BE2C (cell line): ENCODE measurements at regions not wholly inside any gene's neighbourhood (a gene's known extent, or its start where the extent isn't known, plus 50 kb on each side); places are given as distances from the start of the nearest gene placed in this dataset.

Source experiments
- DNase-seq: peaks from one replicate; pipeline ENCODE4 v3.0.0-alpha.2; 2020
- H3K27me3 ChIP-seq: fragments of 250-450 bp; sonication (Bioruptor Pico); 2 replicates; pipeline ENCODE4 v1.5.1; 2020; ENCODE audit warnings: mild to moderate bottlenecking
- H3K36me3 ChIP-seq: fragments of 250-450 bp; sonication (Bioruptor Pico); 2 replicates; pipeline ENCODE4 v1.5.1; 2020; ENCODE audit warnings: mild to moderate bottlenecking
- H3K4me1 ChIP-seq: fragments of 250-450 bp; sonication (Bioruptor Pico); 2 replicates; pipeline ENCODE4 v1.5.1; 2020
- H3K4me3 ChIP-seq: 2 replicates; pipeline ENCODE4 v1.5.1; 2011; ENCODE audit warnings: low read depth, low read length
- H3K9me3 ChIP-seq: fragments of 250-450 bp; sonication (Bioruptor Pico); 2 replicates; pipeline ENCODE4 v1.5.1; 2020
- TF ChIP-seq, protein P1 (sequence below): IDR thresholded peaks from 2 replicates; pipeline ENCODE4 v1.5.1; 2012; ENCODE audit warnings: mild to moderate bottlenecking, low read depth, low read length

DNA sequence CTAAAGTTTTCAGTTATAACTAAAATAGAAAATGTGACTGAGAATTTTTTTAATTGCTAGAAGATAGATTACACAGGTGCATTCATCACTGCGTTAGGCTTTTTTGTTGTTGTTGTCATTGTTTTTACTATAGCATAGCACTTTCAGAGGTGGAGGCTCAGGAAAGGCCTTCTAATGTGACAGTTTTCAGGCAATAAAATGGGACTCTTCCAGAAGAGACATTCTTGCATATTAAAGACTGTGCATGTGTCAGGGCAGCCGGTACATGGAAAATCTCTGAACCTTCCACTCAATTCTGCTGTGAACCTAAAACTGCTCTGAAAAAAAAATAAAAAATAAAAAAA is 175.2 kb downstream of the METTL4 start:
- Histone ChIP-seq H3K4me1 (no peaks in the 10 kb centered on the region), H3K27me3 (no peaks in the 10 kb centered on the region), H3K4me3 (no peak overlapping the region), H3K36me3 (no peaks in the 10 kb centered on the region), H3K9me3 (no peaks in the 10 kb centered on the region)
- TF ChIP-seq, protein P1, sequence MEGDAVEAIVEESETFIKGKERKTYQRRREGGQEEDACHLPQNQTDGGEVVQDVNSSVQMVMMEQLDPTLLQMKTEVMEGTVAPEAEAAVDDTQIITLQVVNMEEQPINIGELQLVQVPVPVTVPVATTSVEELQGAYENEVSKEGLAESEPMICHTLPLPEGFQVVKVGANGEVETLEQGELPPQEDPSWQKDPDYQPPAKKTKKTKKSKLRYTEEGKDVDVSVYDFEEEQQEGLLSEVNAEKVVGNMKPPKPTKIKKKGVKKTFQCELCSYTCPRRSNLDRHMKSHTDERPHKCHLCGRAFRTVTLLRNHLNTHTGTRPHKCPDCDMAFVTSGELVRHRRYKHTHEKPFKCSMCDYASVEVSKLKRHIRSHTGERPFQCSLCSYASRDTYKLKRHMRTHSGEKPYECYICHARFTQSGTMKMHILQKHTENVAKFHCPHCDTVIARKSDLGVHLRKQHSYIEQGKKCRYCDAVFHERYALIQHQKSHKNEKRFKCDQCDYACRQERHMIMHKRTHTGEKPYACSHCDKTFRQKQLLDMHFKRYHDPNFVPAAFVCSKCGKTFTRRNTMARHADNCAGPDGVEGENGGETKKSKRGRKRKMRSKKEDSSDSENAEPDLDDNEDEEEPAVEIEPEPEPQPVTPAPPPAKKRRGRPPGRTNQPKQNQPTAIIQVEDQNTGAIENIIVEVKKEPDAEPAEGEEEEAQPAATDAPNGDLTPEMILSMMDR = no peak
- DNase-seq = no peak

DNA sequence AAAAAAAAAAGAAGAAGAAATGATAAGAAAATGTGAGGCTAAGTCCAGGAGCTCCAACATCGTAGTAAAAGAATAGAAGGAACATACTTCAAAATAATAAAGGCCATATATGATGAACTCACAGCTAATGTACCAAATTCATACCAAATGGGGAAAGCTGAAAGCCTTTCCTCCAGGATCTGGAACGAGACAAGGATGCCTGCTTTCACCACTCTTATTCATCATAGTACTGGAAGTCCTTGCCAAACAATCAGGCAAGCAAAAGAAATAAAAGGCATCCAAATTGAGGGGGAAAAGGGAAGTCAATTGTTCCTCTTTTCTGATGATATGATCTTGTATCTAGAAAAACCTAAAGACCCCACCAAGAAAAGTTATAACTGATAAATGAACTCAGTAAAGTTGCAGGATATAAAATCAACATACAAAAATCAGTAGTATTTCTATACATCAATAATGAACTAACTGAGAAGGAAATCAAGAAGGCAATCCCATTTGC is 170.6 kb downstream of the METTL4 start:
- TF ChIP-seq, protein P1 = no peak
- no peaks in the 10 kb centered on the region for H3K4me1 ChIP-seq
- no peaks in the 10 kb centered on the region for H3K27me3 ChIP-seq
- no peaks in the 10 kb centered on the region for H3K36me3 ChIP-seq
- no peak overlapping the region for H3K4me3 ChIP-seq
- no peaks in the 10 kb centered on the region for H3K9me3 ChIP-seq
- no peak for DNase-seq

DNA sequence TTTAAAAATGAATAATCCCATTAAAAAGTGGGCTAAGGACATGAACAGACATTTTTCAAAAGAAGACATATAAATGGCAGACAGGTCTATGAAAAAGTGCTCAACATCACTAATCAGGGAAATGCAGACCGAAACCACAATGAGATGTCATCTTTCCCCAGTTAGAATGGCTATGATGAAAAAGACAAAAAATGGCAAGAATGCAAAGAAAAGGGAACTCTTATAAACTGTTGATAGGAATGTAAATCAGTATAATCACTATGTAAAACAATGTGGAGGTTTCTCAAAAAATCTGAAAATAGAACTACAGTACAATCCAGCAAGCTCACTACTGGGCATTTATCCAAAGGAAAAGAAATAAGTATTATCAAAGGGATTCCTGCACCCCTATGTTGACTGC is 169.2 kb downstream of the METTL4 start:
- H3K27me3 ChIP-seq = no peaks in the 10 kb centered on the region
- no peaks in the 10 kb centered on the region for H3K4me1 ChIP-seq
- no peak overlapping the region for H3K4me3 ChIP-seq
- no peaks in the 10 kb centered on the region for H3K9me3 ChIP-seq
- no peak for DNase-seq
- TF ChIP-seq, protein P1 = no peak
- no peaks in the 10 kb centered on the region for H3K36me3 ChIP-seq

DNA sequence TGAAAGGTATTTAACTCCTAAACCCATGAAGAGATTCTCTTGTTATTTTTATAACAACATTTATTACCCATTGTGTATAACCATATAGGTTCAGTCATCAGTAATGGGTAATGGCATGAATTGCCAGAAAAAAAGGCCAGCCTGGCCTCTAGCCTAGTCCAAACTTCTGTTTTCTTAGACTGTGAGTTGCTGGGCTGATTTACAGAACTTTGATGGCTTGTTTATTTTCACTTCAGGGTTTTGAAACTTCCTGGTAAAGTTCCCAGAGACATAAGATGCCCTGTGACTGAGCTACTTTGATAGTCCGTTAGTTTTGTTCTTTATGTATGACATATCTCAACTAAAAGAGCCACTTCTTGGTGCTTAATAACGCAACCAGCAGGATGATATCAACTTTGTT is 164.8 kb downstream of the METTL4 start:
- H3K4me3 ChIP-seq = no peak overlapping the region
- no peak for DNase-seq
- H3K9me3 ChIP-seq = no peaks in the 10 kb centered on the region
- no peaks in the 10 kb centered on the region for H3K27me3 ChIP-seq
- H3K4me1 ChIP-seq = no peaks in the 10 kb centered on the region
- TF ChIP-seq, protein P1 = no peak
- H3K36me3 ChIP-seq = no peaks in the 10 kb centered on the region

DNA sequence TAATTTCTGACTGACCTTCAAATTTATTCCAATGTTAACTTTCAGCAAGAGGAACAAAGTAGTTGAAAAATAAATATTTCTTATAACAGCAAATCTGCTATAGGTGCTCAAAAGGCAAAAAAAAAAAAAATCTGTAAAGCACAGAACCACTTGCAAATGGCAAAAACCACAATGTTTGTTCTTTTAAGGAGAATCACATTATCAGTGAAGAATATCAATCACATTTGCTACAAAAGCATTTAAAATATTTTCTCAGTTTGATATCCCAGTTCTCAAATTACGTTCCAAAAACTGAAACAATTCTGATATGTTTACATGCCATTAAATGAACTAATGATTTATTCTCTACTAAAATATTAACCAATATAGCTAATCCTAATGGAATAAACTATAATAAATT is 163.3 kb downstream of the METTL4 start:
- Histone ChIP-seq H3K4me1 (no peaks in the 10 kb centered on the region), H3K27me3 (no peaks in the 10 kb centered on the region), H3K36me3 (no peaks in the 10 kb centered on the region), H3K9me3 (no peaks in the 10 kb centered on the region), H3K4me3 (no peak overlapping the region)
- no peak for DNase-seq
- TF ChIP-seq, protein P1 = no peak

DNA sequence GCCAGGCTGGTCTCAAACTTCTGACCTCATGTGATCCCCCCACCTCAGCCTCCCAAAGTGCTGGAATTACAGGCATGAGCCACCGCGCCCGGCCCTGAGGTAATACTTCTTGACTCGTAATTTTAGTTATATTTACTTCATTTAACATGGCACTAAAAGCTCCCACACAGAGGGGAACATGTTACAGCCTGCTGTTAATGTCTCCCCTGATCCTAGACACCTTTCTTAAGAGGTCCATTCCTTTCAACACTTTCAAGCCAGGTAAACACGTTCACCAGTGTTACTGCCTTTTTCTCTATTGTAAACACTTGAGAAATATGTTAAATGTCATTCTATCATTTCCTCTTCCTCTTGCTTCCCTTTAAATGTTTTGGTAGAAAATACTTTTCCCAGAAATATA is 161.4 kb downstream of the METTL4 start:
- no peaks in the 10 kb centered on the region for H3K4me1 ChIP-seq
- TF ChIP-seq, protein P1 = no peak
- no peak overlapping the region for H3K4me3 ChIP-seq
- no peaks in the 10 kb centered on the region for H3K27me3 ChIP-seq
- no peaks in the 10 kb centered on the region for H3K36me3 ChIP-seq
- no peak for DNase-seq
- H3K9me3 ChIP-seq = no peaks in the 10 kb centered on the region
